Panc1 (cell line): ENCODE measurements at regions not wholly inside any gene's neighbourhood (a gene's known extent, or its start where the extent isn't known, plus 50 kb on each side); places are given as distances from the start of the nearest gene placed in this dataset.
A peak's percentile ranks its signal among the peaks of the same experiment; 100 is the strongest.

Experiments used
- ATAC-seq: fragments of 200-7000 bp; cut with Tn5 transposase; 2 replicates; pipeline ENCODE4 v1.9.1; 2020; ENCODE audit warnings: mild to moderate bottlenecking, moderate library complexity
- BruUV-seq: library from RNA; stranded (reverse); fragments of 400-500 nt; replicated peaks from 2 replicates; lab custom pipeline; 2021; lab: Mats Ljungman, UMichigan
- CTCF ChIA-PET: fragments of 300-600 bp; sonication (Branson Sonifier 250); formaldehyde crosslinking; loops from one replicate; lab custom pipeline; 2022; ENCODE audit warnings: antibody characterized with exemption; lab: Charles Lee
- POLR2A ChIA-PET: fragments of 300-600 bp; sonication (Branson Sonifier 250); formaldehyde crosslinking; loops from one replicate; lab custom pipeline; 2022; ENCODE audit warnings: antibody characterized with exemption; lab: Charles Lee
- DNase-seq: peaks from one replicate; pipeline ENCODE4 v3.0.0-alpha.2; 2010; ENCODE audit warnings: low read depth, low spot score
- H3K27ac ChIP-seq: 2 replicates; pipeline ENCODE4 v1.5.1; 2011; ENCODE audit warnings: mild to moderate bottlenecking, low read length, inconsistent platforms
- H3K27me3 ChIP-seq: fragments of 200-500 bp; sonication (Bioruptor generic); 2 replicates; pipeline ENCODE4 v1.6.0; 2014; ENCODE audit warnings: low read length, inconsistent platforms; ENCODE audit not compliant: control insufficient read depth, insufficient read depth
- H3K36me3 ChIP-seq: fragments of 200-500 bp; sonication (Bioruptor generic); 2 replicates; pipeline ENCODE4 v1.5.1; 2014; ENCODE audit warnings: inconsistent platforms, mild to moderate bottlenecking, low read length, moderate library complexity; ENCODE audit not compliant: control insufficient read depth, insufficient read depth
- H3K4me1 ChIP-seq: 2 replicates; pipeline ENCODE4 v1.5.1; 2011; ENCODE audit warnings: inconsistent platforms, mild to moderate bottlenecking, low read length, moderate library complexity; ENCODE audit not compliant: control insufficient read depth, insufficient read depth
- H3K4me3 ChIP-seq, 2 experiments: 2 replicates each; pipeline ENCODE4 v1.5.1; 2011 to 2012; ENCODE audit warnings: low read depth in 2 of 2, low read length in 2 of 2, mild to moderate bottlenecking in 2 of 2, inconsistent platforms in 1 of 2, moderate library complexity in 1 of 2
- H3K9me3 ChIP-seq: fragments of 200-500 bp; sonication (Bioruptor generic); 2 replicates; pipeline ENCODE4 v1.5.1; 2014; ENCODE audit warnings: low read depth, mild to moderate bottlenecking, inconsistent platforms, low read length, moderate library complexity; ENCODE audit not compliant: control insufficient read depth, insufficient read depth
- CTCF ChIP-seq: fragments of 450-650 bp; IDR thresholded peaks from 2 replicates; pipeline ENCODE4 v1.5.1; 2017; ENCODE audit warnings: mild to moderate bottlenecking
- POLR2AphosphoS5 ChIP-seq: IDR thresholded peaks from 2 replicates; pipeline ENCODE4 v1.6.1; 2012; ENCODE audit warnings: mild to moderate bottlenecking, low read depth, low read length, moderate library complexity
- SIN3A ChIP-seq: IDR thresholded peaks from 2 replicates; pipeline ENCODE4 v1.6.1; 2012; ENCODE audit warnings: low read depth, mild to moderate bottlenecking, low read length, moderate library complexity, borderline replicate concordance; ENCODE audit not compliant: insufficient read depth
- TCF7L2 ChIP-seq: IDR thresholded peaks from 2 replicates; pipeline ENCODE4 v1.6.1; 2011; ENCODE audit warnings: mild to moderate bottlenecking, low read depth, low read length, inconsistent platforms
- in situ Hi-C: cut with HindIII; loops from 2 replicates; pipeline ENCODE4 v1.10.0; 2016; ENCODE audit warnings: low sequenced_read_pairs, low pct_unique_long_range_greater_than_20kb
- intact Hi-C: fragments of 100-400 bp; cut with micrococcal nuclease; formaldehyde crosslinking; loops from one replicate; pipeline ENCODE4 v1.10.0; 2022; ENCODE audit not compliant: unreplicated experiment
- TF ChIP-seq, protein P1 (sequence below), 2 experiments: IDR thresholded peaks; 2 replicates each; pipeline ENCODE4 v1.6.1; 2011 to 2012; ENCODE audit warnings: low read depth in 2 of 2, control low read depth in 1 of 2, low read length in 1 of 2, mild to moderate bottlenecking in 1 of 2, moderate library complexity in 1 of 2; ENCODE audit not compliant: insufficient read depth in 1 of 2

- CTCF ChIA-PET = no interaction called here
- POLR2A ChIA-PET = no interaction called here
- Histone ChIP-seq H3K9me3 (no peaks in the 10 kb centered on the region), H3K27ac (no peak overlapping the region), H3K4me3 (no peak overlapping the region), H3K4me1 (no peaks in the 10 kb centered on the region), H3K36me3 (no peaks in the 10 kb centered on the region), H3K27me3 (no peaks in the 10 kb centered on the region)
- BruUV-seq = no TSS peak
- in situ Hi-C loops = no loop called here
- TF ChIP-seq, protein P1, sequence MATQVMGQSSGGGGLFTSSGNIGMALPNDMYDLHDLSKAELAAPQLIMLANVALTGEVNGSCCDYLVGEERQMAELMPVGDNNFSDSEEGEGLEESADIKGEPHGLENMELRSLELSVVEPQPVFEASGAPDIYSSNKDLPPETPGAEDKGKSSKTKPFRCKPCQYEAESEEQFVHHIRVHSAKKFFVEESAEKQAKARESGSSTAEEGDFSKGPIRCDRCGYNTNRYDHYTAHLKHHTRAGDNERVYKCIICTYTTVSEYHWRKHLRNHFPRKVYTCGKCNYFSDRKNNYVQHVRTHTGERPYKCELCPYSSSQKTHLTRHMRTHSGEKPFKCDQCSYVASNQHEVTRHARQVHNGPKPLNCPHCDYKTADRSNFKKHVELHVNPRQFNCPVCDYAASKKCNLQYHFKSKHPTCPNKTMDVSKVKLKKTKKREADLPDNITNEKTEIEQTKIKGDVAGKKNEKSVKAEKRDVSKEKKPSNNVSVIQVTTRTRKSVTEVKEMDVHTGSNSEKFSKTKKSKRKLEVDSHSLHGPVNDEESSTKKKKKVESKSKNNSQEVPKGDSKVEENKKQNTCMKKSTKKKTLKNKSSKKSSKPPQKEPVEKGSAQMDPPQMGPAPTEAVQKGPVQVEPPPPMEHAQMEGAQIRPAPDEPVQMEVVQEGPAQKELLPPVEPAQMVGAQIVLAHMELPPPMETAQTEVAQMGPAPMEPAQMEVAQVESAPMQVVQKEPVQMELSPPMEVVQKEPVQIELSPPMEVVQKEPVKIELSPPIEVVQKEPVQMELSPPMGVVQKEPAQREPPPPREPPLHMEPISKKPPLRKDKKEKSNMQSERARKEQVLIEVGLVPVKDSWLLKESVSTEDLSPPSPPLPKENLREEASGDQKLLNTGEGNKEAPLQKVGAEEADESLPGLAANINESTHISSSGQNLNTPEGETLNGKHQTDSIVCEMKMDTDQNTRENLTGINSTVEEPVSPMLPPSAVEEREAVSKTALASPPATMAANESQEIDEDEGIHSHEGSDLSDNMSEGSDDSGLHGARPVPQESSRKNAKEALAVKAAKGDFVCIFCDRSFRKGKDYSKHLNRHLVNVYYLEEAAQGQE (IDR thresholded peaks at IDR 0.05; ENCODE audit: insufficient read depth in 1 of 2, low read depth in 2 of 2, low read length in 1 of 2) = no peak
- TF ChIP-seq CTCF (no peak), POLR2AphosphoS5 (no peak), SIN3A (no peak), TCF7L2 (no peak)
- ATAC-seq (no peak), DNase-seq (no peak)
- intact Hi-C loops = no loop called here
Observed at GRCh38 chr10:2870654-2871053, 196.7 kb upstream of the PFKP start.

GRCh38 chr10:2867788-2868299 is 199.5 kb upstream of the PFKP start:
- in situ Hi-C loops = no loop called here
- H3K4me3 ChIP-seq = no peak overlapping the region
- no peak overlapping the region for H3K27ac ChIP-seq
- no peaks in the 10 kb centered on the region for H3K9me3 ChIP-seq
- ChIA-PET POLR2A (no interaction called here), CTCF (no interaction called here)
- BruUV-seq = no TSS peak
- TF ChIP-seq CTCF = no peak
- TF ChIP-seq, protein P1 (IDR thresholded peaks at IDR 0.05; ENCODE audit: insufficient read depth in 1 of 2, low read depth in 2 of 2, low read length in 1 of 2) = peak in 1 of 2 experiments; percentile 37; a peak in 1 of 4 replicates
- DNase-seq = no peak
- intact Hi-C loops = no loop called here
- H3K36me3 ChIP-seq = no peaks in the 10 kb centered on the region
- H3K27me3 ChIP-seq = no peaks in the 10 kb centered on the region
- no peaks in the 10 kb centered on the region for H3K4me1 ChIP-seq
- no peak for ATAC-seq
